SJSA1 (cell line): ENCODE measurements at regions not wholly inside any gene's neighbourhood (a gene's known extent, or its start where the extent isn't known, plus 50 kb on each side); places are given as distances from the start of the nearest gene placed in this dataset.

Experiments
- DNase-seq, 2 experiments: peaks; one replicate each; pipeline ENCODE4 v3.0.0-alpha.2; 2015 to 2020; ENCODE audit warnings: low spot score in 2 of 2, low read depth in 1 of 2
- H3K27ac ChIP-seq: fragments of 250-450 bp; sonication (Bioruptor Pico); 2 replicates; pipeline ENCODE4 v1.5.1; 2020; ENCODE audit warnings: mild to moderate bottlenecking, moderate library complexity
- H3K27me3 ChIP-seq: fragments of 250-450 bp; sonication (Bioruptor Pico); replicated peaks from 2 replicates; pipeline ENCODE4 v1.5.1; 2020; ENCODE audit warnings: mild to moderate bottlenecking, moderate library complexity
- H3K36me3 ChIP-seq: fragments of 250-450 bp; sonication (Bioruptor Pico); 2 replicates; pipeline ENCODE4 v1.5.1; 2020; ENCODE audit warnings: mild to moderate bottlenecking
- H3K4me1 ChIP-seq: fragments of 250-450 bp; sonication (Bioruptor Pico); replicated peaks from 2 replicates; pipeline ENCODE4 v1.6.1; 2021; ENCODE audit warnings: mild to moderate bottlenecking
- H3K4me3 ChIP-seq: fragments of 250-450 bp; sonication (Bioruptor Pico); 2 replicates; pipeline ENCODE4 v1.5.1; 2020; ENCODE audit warnings: mild to moderate bottlenecking
- H3K9me3 ChIP-seq: fragments of 250-450 bp; sonication (Bioruptor Pico); replicated peaks from 2 replicates; pipeline ENCODE4 v1.5.1; 2020; ENCODE audit warnings: mild to moderate bottlenecking

- H3K4me3 ChIP-seq: no peak overlapping the region
- no peaks in the 10 kb centered on the region; the same call in 1 of the 2 replicates for H3K4me1 ChIP-seq
- no peaks in the 10 kb centered on the region for H3K9me3 ChIP-seq
- no peak overlapping the region for H3K27ac ChIP-seq
- no peaks in the 10 kb centered on the region for H3K27me3 ChIP-seq
- no peak for DNase-seq
- H3K36me3 ChIP-seq: no peaks in the 10 kb centered on the region
Observed at GRCh38 chr7:131265227-131265626, 62.4 kb upstream of the MKLN1 start.

DNA sequence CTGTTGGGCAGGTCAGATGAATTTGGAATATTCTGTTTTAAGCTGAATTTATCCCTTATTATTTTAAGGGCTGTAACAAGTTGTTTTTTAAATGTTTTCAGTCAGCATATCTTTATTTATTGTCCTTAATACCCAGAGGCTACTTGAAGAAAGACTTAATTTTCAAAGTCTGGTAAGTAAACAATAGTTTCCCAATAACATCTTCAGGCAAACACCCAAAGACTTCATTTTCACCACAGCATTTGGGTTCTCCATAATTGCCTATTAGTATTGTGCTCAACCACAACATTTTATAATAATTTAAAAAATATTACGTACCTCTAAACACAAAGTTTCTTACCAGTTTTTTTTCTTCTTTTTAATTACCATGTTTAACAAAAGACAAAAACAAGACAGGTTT is 60.0 kb upstream of the MKLN1 start:
- H3K27ac ChIP-seq: no peak overlapping the region
- no peak overlapping the region for H3K4me3 ChIP-seq
- no peaks in the 10 kb centered on the region for H3K9me3 ChIP-seq
- H3K4me1 ChIP-seq: no peaks in the 10 kb centered on the region; the same call in 1 of the 2 replicates
- H3K36me3 ChIP-seq: no peaks in the 10 kb centered on the region
- DNase-seq: no peak
- H3K27me3 ChIP-seq: no peaks in the 10 kb centered on the region

GRCh38 chr7:131268906-131269305 is 58.8 kb upstream of the MKLN1 start:
- H3K27ac ChIP-seq: no peak overlapping the region
- H3K9me3 ChIP-seq: no peaks in the 10 kb centered on the region
- H3K36me3 ChIP-seq: no peaks in the 10 kb centered on the region
- H3K27me3 ChIP-seq: no peaks in the 10 kb centered on the region
- H3K4me3 ChIP-seq: no peak overlapping the region
- H3K4me1 ChIP-seq: no peaks in the 10 kb centered on the region; the same call in 1 of the 2 replicates
- DNase-seq: no peak

DNA sequence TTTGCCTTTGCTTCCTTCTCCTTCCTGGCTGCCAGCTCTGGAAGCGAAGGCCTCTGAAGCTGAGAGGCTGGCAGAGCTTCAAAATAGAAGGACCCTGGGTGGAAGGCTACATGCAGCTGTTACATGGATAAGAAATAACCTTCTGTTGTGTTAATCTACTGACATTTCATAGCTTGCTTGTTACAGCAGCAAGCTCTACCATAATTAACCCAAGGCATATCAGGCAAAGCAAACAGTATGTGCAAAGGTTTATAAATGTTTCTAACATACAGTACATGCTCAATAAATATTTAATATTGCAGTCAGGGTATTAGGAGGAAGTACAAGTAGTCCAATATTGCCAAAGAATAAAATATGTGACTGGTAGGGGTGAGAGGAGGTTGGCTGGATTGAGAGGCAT is 55.6 kb upstream of the MKLN1 start:
- Histone ChIP-seq H3K4me1 (no peaks in the 10 kb centered on the region), H3K27me3 (no peaks in the 10 kb centered on the region), H3K4me3 (no peak overlapping the region), H3K27ac (no peak overlapping the region), H3K36me3 (no peaks in the 10 kb centered on the region), H3K9me3 (no peaks in the 10 kb centered on the region)
- no peak for DNase-seq

DNA sequence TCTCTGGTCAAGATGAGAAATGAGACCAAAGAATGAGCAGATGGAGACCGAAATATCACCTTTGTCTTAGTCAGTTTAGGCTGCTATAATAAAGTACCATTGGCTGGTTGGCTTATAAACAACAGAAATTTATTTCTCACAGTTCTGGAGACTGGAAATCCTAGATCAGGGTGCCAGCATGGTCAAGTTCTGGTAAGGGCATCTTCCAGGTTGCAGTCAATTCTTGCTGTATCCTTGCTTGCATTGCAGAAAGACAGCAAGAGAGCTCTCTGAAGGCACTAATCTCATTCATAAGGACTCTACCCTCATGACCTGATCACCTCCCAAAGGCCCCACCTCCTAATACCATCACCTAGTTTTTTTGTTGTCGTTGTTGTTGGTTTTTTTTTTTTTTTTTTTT is 52.7 kb upstream of the MKLN1 start:
- Histone ChIP-seq H3K4me1 (no peaks in the 10 kb centered on the region), H3K36me3 (no peaks in the 10 kb centered on the region), H3K27ac (no peak overlapping the region), H3K4me3 (no peak overlapping the region), H3K9me3 (no peaks in the 10 kb centered on the region), H3K27me3 (no peaks in the 10 kb centered on the region)
- no peak for DNase-seq

GRCh38 chr7:131276190-131276589 is 51.5 kb upstream of the MKLN1 start:
- H3K4me1 ChIP-seq: no peaks in the 10 kb centered on the region
- no peaks in the 10 kb centered on the region for H3K36me3 ChIP-seq
- H3K27ac ChIP-seq: no peak overlapping the region
- DNase-seq: no peak
- no peaks in the 10 kb centered on the region for H3K9me3 ChIP-seq
- H3K4me3 ChIP-seq: no peak overlapping the region
- no peaks in the 10 kb centered on the region for H3K27me3 ChIP-seq

GRCh38 chr7:131276748-131277147 is 50.9 kb upstream of the MKLN1 start:
- Histone ChIP-seq H3K27me3 (no peaks in the 10 kb centered on the region), H3K9me3 (no peaks in the 10 kb centered on the region), H3K4me1 (no peaks in the 10 kb centered on the region), H3K36me3 (no peaks in the 10 kb centered on the region), H3K4me3 (no peak overlapping the region), H3K27ac (no peak overlapping the region)
- no peak for DNase-seq
